GM12873 (cell line): ENCODE measurements at regions not wholly inside any gene's neighbourhood (a gene's known extent, or its start where the extent isn't known, plus 50 kb on each side); places are given as distances from the start of the nearest gene placed in this dataset.

ENCODE experiments used
- TF ChIP-seq, protein P1 (sequence below): IDR thresholded peaks from 2 replicates; pipeline ENCODE4 v1.5.1; 2012; ENCODE audit warnings: low read depth, mild to moderate bottlenecking, moderate library complexity, low read length, control low read depth; ENCODE audit not compliant: insufficient read depth; ENCODE audit errors: missing control alignments

DNA sequence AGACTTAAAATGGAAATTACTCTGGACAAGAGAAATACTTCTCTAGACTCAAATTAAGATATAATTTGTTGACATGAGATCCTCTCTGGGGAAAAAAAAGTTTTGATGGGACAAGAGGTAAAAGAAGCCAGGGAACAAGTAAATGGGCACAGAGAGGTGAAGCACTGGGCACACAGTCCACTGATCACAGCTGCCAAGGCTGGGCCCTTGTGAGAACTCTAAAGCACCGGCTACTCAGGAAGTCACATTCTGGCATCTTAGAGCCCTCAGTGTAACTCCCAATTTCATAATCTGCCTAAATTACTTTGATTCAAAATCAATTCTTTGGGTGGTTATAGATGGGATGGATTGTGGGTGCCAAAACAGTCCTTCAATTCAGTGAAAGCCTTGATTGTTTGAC lies 123.2 kb upstream of the CACNA2D1 start:
- TF ChIP-seq, protein P1, sequence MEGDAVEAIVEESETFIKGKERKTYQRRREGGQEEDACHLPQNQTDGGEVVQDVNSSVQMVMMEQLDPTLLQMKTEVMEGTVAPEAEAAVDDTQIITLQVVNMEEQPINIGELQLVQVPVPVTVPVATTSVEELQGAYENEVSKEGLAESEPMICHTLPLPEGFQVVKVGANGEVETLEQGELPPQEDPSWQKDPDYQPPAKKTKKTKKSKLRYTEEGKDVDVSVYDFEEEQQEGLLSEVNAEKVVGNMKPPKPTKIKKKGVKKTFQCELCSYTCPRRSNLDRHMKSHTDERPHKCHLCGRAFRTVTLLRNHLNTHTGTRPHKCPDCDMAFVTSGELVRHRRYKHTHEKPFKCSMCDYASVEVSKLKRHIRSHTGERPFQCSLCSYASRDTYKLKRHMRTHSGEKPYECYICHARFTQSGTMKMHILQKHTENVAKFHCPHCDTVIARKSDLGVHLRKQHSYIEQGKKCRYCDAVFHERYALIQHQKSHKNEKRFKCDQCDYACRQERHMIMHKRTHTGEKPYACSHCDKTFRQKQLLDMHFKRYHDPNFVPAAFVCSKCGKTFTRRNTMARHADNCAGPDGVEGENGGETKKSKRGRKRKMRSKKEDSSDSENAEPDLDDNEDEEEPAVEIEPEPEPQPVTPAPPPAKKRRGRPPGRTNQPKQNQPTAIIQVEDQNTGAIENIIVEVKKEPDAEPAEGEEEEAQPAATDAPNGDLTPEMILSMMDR: no peak

- TF ChIP-seq, protein P1: no peak
These were observed 119.3 kb upstream of the CACNA2D1 start for GRCh38 chr7:82562716-82563404.

- TF ChIP-seq, protein P1: no peak
These were observed 115.7 kb upstream of the CACNA2D1 start for GRCh38 chr7:82559193-82559805.

DNA sequence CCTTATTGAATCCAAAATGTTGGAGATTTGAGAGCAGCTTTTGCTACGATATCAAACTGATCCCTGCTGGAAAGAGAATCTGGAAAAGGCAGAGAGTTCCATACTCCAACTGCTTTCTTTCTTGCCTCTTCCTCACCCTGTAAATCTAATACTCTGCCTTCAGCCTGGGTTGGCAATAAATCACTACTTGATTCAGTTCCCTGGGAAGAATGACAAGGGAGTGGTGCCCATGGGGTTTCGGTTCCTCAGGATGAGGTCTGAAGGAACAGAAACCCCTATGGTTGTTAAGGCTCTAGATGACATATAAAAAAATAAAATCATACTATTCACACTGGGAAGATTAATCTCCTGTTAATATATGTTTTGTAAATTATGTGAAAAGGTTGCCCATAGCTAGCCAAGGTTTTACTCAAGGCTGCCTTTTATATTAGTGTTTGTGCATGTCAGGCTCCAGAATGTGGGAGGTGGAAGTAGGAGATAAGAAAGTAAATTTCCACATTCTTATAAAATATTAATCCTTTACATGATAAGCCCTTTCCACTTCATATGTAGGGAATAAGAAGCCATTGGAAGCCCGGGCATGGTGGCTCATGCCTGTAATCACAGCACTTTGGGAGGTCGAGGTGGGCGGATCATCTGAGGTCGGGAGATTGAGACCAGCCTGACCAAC lies 106.2 kb upstream of the CACNA2D1 start:
- TF ChIP-seq, protein P1: no peak

GRCh38 chr7:82548141-82548688 lies 104.6 kb upstream of the CACNA2D1 start:
- TF ChIP-seq, protein P1: no peak

- TF ChIP-seq, protein P1: no peak
These were observed 99.1 kb upstream of the CACNA2D1 start for GRCh38 chr7:82542665-82543064.

DNA sequence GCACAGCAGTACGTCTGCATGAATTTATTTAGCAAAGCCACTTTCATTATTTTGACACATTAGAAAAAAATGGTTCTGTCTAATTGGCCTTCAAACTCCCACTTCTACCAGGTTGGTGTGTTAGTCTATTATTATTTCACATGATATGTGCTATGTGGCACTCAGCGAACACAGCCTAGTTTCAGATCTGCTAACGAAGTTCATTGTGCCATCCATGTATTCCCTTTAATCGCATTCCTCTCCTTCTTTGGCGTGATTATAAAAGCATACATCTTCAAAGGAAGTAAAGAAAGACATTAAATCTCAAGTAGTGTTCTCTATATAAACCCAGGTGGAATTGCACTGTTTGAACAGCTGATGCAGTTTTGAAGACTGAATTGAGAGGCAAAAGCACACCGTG lies 96.4 kb upstream of the CACNA2D1 start:
- TF ChIP-seq, protein P1: no peak
